ENCODE measurements at regions not wholly inside any gene's neighbourhood (a gene's known extent, or its start where the extent isn't known, plus 50 kb on each side); places are given as distances from the start of the nearest gene placed in this dataset.

DNA sequence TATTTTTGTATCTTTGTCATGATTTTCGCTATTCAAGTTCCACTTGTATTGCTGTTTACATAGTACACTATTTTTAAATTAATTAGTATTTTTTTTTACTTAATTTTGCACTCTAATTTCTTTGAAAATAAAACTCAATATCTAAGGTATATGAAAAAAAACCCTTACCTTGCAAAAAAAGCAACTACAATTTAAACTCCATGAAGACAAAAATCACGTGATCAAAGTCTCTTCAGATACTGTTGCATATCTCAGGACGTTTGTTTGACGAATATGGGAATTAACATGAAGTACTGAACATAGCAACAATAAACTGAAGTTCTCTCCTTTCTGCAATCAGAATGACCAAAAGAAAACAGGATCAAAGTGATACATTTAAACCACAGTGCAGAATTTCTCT is 968.4 kb upstream of the SEL1L start:
- no peak for DNase-seq (ENCODE audit: low read depth)
- no peak overlapping the region for H3K4me3 ChIP-seq (ENCODE audit: low read depth, low read length)
- TF ChIP-seq, protein P1, sequence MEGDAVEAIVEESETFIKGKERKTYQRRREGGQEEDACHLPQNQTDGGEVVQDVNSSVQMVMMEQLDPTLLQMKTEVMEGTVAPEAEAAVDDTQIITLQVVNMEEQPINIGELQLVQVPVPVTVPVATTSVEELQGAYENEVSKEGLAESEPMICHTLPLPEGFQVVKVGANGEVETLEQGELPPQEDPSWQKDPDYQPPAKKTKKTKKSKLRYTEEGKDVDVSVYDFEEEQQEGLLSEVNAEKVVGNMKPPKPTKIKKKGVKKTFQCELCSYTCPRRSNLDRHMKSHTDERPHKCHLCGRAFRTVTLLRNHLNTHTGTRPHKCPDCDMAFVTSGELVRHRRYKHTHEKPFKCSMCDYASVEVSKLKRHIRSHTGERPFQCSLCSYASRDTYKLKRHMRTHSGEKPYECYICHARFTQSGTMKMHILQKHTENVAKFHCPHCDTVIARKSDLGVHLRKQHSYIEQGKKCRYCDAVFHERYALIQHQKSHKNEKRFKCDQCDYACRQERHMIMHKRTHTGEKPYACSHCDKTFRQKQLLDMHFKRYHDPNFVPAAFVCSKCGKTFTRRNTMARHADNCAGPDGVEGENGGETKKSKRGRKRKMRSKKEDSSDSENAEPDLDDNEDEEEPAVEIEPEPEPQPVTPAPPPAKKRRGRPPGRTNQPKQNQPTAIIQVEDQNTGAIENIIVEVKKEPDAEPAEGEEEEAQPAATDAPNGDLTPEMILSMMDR (IDR thresholded peaks at IDR 0.05; ENCODE audit: insufficient read depth, low read depth, low read length, missing control alignments) = no peak

DNA sequence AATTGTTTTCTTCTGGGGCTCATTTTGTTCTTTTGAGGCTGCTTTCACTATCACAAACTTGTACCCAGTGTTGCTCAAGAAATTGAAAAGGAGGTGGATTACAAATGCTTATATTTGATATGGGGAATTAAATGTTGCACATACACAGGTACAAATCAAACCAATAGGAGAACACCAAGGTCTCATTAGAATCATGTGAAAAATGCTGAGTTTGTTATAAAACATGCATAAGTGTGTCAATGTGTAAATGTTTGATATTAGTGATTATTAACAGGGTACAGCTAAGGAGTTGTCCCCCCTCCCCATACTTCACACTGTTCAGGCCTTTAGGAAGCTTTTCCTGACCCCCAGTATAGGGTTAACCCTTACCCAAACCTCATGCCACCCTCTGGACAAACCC is 971.2 kb upstream of the SEL1L start:
- DNase-seq (ENCODE audit: low read depth) = no peak
- H3K4me3 ChIP-seq (ENCODE audit: low read depth, low read length) = no peak overlapping the region
- TF ChIP-seq, protein P1 (IDR thresholded peaks at IDR 0.05; ENCODE audit: insufficient read depth, low read depth, low read length, missing control alignments) = no peak

DNA sequence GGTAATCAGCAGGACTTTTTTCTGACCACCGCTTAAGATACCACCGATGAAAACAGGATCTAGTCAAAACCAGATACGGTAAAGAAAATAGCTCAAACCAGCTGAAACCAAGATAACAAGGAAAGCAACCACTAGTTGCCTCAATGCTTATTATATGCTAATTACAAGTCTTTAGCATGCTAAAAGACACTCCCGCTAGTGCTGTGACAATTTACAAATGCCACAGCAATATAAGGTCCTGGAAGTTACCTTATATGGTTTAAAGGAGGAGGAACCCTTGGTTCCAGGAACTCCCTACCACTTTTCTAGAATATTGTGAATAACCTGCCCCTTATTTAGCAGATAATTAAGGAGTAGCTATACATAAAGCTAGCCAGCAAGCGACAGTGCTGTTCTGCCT is 976.4 kb upstream of the SEL1L start:
- DNase-seq (ENCODE audit: low read depth) = no peak
- TF ChIP-seq, protein P1 (IDR thresholded peaks at IDR 0.05; ENCODE audit: insufficient read depth, low read depth, low read length, missing control alignments) = no peak
- H3K4me3 ChIP-seq (ENCODE audit: low read depth, low read length) = no peak overlapping the region

DNA sequence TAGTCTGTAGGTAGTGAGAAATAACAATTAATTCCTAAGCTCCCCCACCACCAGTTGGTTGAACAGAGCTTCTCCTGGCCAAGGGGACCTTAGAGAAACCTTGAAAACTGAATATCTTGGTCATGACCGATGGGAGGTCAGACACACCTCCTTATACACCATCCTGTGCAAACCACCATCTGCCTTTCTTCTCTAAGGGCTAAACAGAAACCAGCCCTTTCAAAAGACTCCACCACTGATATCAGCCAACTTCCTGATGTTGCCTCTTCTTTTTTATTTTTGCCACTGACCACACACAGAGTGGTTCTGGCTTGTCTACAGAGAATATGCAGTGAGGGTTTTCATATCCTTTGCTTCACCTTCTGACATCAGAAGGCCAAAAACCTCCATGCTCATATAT is 977.7 kb upstream of the SEL1L start:
- no peak overlapping the region for H3K4me3 ChIP-seq (ENCODE audit: low read depth, low read length)
- TF ChIP-seq, protein P1 (IDR thresholded peaks at IDR 0.05; ENCODE audit: insufficient read depth, low read depth, low read length, missing control alignments) = no peak
- no peak for DNase-seq (ENCODE audit: low read depth)

DNA sequence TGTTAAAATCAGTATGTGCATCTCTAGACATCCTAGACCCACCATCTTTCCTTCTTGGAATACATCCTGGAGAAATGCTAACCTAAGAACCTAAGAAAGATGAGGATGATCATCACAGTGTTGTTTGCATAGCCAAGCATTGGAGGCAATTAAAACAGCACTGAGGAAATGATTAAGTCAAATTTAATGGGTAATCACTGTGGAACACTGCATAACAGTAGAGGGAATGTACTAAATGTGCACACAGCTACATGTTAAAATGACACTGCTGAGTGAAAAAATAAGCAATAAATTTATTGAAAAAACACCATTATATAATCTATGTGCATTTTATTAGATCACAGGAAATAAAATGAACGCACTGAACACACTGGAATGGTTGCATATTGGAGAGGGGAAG is 987.1 kb upstream of the SEL1L start:
- TF ChIP-seq, protein P1 (IDR thresholded peaks at IDR 0.05; ENCODE audit: insufficient read depth, low read depth, low read length, missing control alignments) = no peak
- H3K4me3 ChIP-seq (ENCODE audit: low read depth, low read length) = no peak overlapping the region
- DNase-seq (ENCODE audit: low read depth) = no peak

DNA sequence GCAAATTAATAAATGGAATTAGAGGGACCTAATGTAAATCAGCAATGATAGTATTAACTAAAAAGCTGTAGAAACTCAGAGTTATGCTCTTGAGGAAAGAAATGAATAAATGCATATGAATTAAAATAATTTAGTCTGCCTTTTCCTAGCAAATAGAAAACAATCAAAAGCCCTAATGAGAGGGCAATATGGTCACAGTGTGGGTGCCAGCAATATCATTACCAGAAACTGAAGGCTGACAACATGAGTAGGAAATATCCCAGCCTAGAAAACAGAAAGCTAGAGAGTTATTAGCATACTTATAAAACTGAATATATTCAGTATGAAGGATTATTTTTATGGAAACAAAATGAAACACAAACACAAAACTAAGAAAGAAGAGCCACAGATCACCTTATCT is 987.5 kb upstream of the SEL1L start:
- no peak overlapping the region for H3K4me3 ChIP-seq (ENCODE audit: low read depth, low read length)
- TF ChIP-seq, protein P1 (IDR thresholded peaks at IDR 0.05; ENCODE audit: insufficient read depth, low read depth, low read length, missing control alignments) = no peak

DNA sequence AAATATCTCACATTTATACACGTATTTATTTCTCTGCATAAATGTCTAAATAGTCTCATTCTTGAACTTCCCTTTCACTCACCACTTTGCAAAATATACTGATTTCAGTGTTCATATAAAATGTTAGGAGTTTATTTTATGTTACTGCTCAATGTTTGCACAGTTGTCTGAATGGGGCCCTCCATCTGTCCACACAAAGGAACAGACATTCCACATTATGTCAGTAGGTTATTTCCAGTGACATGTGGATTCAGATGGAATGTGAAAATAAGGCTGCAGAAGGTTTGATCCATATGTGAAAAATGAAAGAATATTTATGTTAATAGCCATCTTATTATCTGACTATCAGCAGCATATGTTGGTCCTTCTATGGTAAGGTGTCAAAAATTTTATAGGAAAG is 994.4 kb upstream of the SEL1L start:
- TF ChIP-seq, protein P1 (IDR thresholded peaks at IDR 0.05; ENCODE audit: insufficient read depth, low read depth, low read length, missing control alignments) = no peak
- H3K4me3 ChIP-seq (ENCODE audit: low read depth, low read length) = no peak overlapping the region
- DNase-seq (ENCODE audit: low read depth) = no peak

More for the DNA sequence above, 987.5 kb upstream of the SEL1L start:
- no peak for DNase-seq (ENCODE audit: low read depth)

Measured in GM12865 (cell line).